ENCODE measurements at regions not wholly inside any gene's neighbourhood (a gene's known extent, or its start where the extent isn't known, plus 50 kb on each side); places are given as distances from the start of the nearest gene placed in this dataset.

DNA sequence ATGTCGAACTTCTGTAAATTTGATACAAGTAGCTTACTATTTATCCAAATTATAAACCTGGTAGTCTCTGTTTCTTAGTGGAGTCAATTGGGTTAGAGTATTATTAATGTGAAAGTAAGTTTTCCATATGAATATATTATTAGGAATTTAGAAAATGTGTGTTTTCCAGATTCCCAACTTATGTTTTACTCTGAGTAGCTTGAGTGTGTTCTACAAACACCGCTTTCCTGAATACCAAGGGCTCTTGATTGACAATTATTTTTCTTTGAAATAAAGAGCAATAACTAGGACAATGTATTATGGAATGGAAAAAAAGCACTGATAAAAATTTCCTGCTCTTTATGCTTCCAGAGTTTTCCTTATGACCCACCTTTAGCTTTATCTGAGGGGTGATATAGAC is 233.6 kb downstream of the POSTN start:
- TF ChIP-seq KLF16 (tag by site-specific recombination; IDR thresholded peaks at IDR 0.05): no peak
- no peak for TF ChIP-seq ZNF488 (tag by site-specific recombination; IDR thresholded peaks at IDR 0.05)
- no peak for TF ChIP-seq ZNF514 (tag by site-specific recombination; IDR thresholded peaks at IDR 0.05)
- TF ChIP-seq KLF8 (tag by site-specific recombination; IDR thresholded peaks at IDR 0.05): no peak
- no peak for TF ChIP-seq ZNF157 (tag by site-specific recombination; IDR thresholded peaks at IDR 0.05)
- TF ChIP-seq ZSCAN5A (tag by site-specific recombination; IDR thresholded peaks at IDR 0.05): no peak
- no peak for TF ChIP-seq ZNF645 (tag by site-specific recombination; IDR thresholded peaks at IDR 0.05)
- TF ChIP-seq ZNF169 (tag by site-specific recombination; IDR thresholded peaks at IDR 0.05): no peak
- TF ChIP-seq, protein P1, sequence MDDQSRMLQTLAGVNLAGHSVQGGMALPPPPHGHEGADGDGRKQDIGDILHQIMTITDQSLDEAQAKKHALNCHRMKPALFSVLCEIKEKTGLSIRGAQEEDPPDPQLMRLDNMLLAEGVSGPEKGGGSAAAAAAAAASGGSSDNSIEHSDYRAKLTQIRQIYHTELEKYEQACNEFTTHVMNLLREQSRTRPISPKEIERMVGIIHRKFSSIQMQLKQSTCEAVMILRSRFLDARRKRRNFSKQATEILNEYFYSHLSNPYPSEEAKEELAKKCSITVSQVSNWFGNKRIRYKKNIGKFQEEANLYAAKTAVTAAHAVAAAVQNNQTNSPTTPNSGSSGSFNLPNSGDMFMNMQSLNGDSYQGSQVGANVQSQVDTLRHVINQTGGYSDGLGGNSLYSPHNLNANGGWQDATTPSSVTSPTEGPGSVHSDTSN (CRISPR knock-in tag; IDR thresholded peaks at IDR 0.05): no peak
- TF ChIP-seq ZNF621 (tag by site-specific recombination; IDR thresholded peaks at IDR 0.05): no peak
- TF ChIP-seq ZNF792 (tag by site-specific recombination; IDR thresholded peaks at IDR 0.05): no peak
- TF ChIP-seq ZNF37A (tag by site-specific recombination; IDR thresholded peaks at IDR 0.05): no peak
- no peak for TF ChIP-seq FEZF1 (tag by site-specific recombination; IDR thresholded peaks at IDR 0.05)
- no peak for TF ChIP-seq ZBTB21 (tag by site-specific recombination; IDR thresholded peaks at IDR 0.05)
- no peak for TF ChIP-seq BCL11A (tag by site-specific recombination; IDR thresholded peaks at IDR 0.05; ENCODE audit: low read depth)
- TF ChIP-seq, protein P2, sequence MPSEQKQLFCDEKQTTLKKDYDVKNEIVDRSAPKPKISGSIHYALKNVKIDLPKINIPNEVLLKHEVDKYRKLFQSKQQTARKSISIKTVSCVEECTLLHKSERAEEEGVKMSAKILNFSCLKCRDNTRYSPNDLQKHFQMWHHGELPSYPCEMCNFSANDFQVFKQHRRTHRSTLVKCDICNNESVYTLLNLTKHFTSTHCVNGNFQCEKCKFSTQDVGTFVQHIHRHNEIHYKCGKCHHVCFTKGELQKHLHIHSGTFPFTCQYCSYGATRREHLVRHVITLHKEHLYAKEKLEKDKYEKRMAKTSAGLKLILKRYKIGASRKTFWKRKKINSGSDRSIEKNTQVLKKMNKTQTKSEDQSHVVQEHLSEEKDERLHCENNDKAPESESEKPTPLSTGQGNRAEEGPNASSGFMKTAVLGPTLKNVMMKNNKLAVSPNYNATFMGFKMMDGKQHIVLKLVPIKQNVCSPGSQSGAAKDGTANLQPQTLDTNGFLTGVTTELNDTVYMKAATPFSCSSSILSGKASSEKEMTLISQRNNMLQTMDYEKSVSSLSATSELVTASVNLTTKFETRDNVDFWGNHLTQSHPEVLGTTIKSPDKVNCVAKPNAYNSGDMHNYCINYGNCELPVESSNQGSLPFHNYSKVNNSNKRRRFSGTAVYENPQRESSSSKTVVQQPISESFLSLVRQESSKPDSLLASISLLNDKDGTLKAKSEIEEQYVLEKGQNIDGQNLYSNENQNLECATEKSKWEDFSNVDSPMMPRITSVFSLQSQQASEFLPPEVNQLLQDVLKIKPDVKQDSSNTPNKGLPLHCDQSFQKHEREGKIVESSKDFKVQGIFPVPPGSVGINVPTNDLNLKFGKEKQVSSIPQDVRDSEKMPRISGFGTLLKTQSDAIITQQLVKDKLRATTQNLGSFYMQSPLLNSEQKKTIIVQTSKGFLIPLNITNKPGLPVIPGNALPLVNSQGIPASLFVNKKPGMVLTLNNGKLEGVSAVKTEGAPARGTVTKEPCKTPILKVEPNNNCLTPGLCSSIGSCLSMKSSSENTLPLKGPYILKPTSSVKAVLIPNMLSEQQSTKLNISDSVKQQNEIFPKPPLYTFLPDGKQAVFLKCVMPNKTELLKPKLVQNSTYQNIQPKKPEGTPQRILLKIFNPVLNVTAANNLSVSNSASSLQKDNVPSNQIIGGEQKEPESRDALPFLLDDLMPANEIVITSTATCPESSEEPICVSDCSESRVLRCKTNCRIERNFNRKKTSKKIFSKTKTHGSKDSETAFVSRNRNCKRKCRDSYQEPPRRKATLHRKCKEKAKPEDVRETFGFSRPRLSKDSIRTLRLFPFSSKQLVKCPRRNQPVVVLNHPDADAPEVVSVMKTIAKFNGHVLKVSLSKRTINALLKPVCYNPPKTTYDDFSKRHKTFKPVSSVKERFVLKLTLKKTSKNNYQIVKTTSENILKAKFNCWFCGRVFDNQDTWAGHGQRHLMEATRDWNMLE (tag by site-specific recombination; conservative IDR thresholded peaks at IDR 0.05; ENCODE audit: low read depth): no peak
- Histone ChIP-seq H3K9me3 (ENCODE audit: control insufficient read depth, insufficient read depth, low read depth, low read length) (no peaks in the 10 kb centered on the region), H3K4me1 (ENCODE audit: control insufficient read depth, insufficient read depth, low read length) (no peaks in the 10 kb centered on the region), H3K36me3 (ENCODE audit: control insufficient read depth in 2 of 2, insufficient read depth in 1 of 2, low read length in 2 of 2) (no peaks in the 10 kb centered on the region), H3K27ac (ENCODE audit: extremely low read depth, low read depth, low read length) (no peak overlapping the region), H3K4me3 (ENCODE audit: low read depth, low read length) (no peak overlapping the region)
- CTCF ChIA-PET: no interaction called here
- POLR2A ChIA-PET: no interaction called here

GRCh38 chr13:37364007-37364406 is 234.6 kb downstream of the POSTN start:
- CTCF ChIA-PET: no interaction called here
- Histone ChIP-seq H3K36me3 (ENCODE audit: control insufficient read depth in 2 of 2, insufficient read depth in 1 of 2, low read length in 2 of 2) (no peaks in the 10 kb centered on the region), H3K9me3 (ENCODE audit: control insufficient read depth, insufficient read depth, low read depth, low read length) (no peaks in the 10 kb centered on the region), H3K27ac (ENCODE audit: extremely low read depth, low read depth, low read length) (no peak overlapping the region), H3K4me1 (ENCODE audit: control insufficient read depth, insufficient read depth, low read length) (no peaks in the 10 kb centered on the region), H3K4me3 (ENCODE audit: low read depth, low read length) (no peak overlapping the region)
- no peak for TF ChIP-seq ZNF157 (tag by site-specific recombination; IDR thresholded peaks at IDR 0.05)
- no peak for TF ChIP-seq ZFHX2 (tag by site-specific recombination; conservative IDR thresholded peaks at IDR 0.05)
- no peak for TF ChIP-seq ZNF423 (tag by site-specific recombination; IDR thresholded peaks at IDR 0.05)
- TF ChIP-seq ZNF19 (tag by site-specific recombination; IDR thresholded peaks at IDR 0.05; ENCODE audit: low read depth): no peak
- no peak for TF ChIP-seq ZNF664 (tag by site-specific recombination; IDR thresholded peaks at IDR 0.05)
- POLR2A ChIA-PET: no interaction called here

Measured in HEK293 (cell line).